Heart right ventricle (tissue), 16 donors: ENCODE measurements at regions not wholly inside any gene's neighbourhood (a gene's known extent, or its start where the extent isn't known, plus 50 kb on each side); places are given as distances from the start of the nearest gene placed in this dataset.

Experiments
- ATAC-seq, 8 donors: fragments of 200-7000 bp; cut with Tn5 transposase; one replicate each; pipeline ENCODE4 v1.9.1; 2020; ENCODE audit warnings: mild to moderate bottlenecking in 8 of 8, moderate library complexity in 8 of 8, moderate number of reproducible peaks in 1 of 8
- DNase-seq, 2 donors: peaks; one replicate each; pipeline ENCODE4 v3.0.0-alpha.2; 2020
- H3K27ac ChIP-seq, 10 donors: fragments of 200-600 bp; sonication (generic) in 2 of 10; one replicate each; pipeline versions ENCODE4 v1.5.0 to v1.8.0; 2020 to 2022; ENCODE audit warnings: mild to moderate bottlenecking in 3 of 10
- H3K27me3 ChIP-seq, 7 donors: fragments of 200-600 bp; one replicate each; pipeline ENCODE4 v1.8.0; 2021 to 2022; ENCODE audit warnings: mild to moderate bottlenecking in 2 of 7
- H3K36me3 ChIP-seq, 9 donors: fragments of 200-600 bp; sonication (generic) in 1 of 9; one replicate each; pipeline versions ENCODE4 v1.5.0 to v1.8.0; 2020 to 2022; ENCODE audit warnings: mild to moderate bottlenecking in 2 of 9
- H3K4me1 ChIP-seq, 9 donors: fragments of 200-600 bp; sonication (generic) in 1 of 9; one replicate each; pipeline versions ENCODE4 v1.5.0 to v1.8.0; 2020 to 2022; ENCODE audit warnings: mild to moderate bottlenecking in 4 of 9
- H3K4me3 ChIP-seq, 10 donors: fragments of 200-600 bp; sonication (generic) in 2 of 10; one replicate each; pipeline versions ENCODE4 v1.5.0 to v1.8.0; 2020 to 2022; ENCODE audit warnings: mild to moderate bottlenecking in 7 of 10, moderate library complexity in 2 of 10
- H3K9me3 ChIP-seq, 11 donors: fragments of 200-600 bp in 10 of 11; sonication (generic) in 2 of 11; one replicate each; pipeline versions ENCODE4 v1.5.0 to v1.8.0; 2013 to 2022; ENCODE audit warnings: mild to moderate bottlenecking in 2 of 11, control low read depth in 1 of 11, moderate library complexity in 1 of 11
- WGBS, 2 donors: extraction: QIAGEN DNeasy Blood & Tissue Kit; methylation state at CpG; one replicate each; pipeline ENCODE4 v1.1.7; 2013; ENCODE audit warnings: inconsistent platforms in 1 of 2; 5-methylcytosine and 5-hydroxymethylcytosine counted together
- intact Hi-C, 10 donors: fragments of 100-400 bp; cut with DNase I; formaldehyde crosslinking; loops; one replicate each; pipeline versions ENCODE4 v1.11.1 to v1.14.2; 2022
- TF ChIP-seq, protein P1 (sequence below), 9 donors: fragments of 200-600 bp; sonication (generic) in 2 of 9; IDR thresholded peaks; one replicate each; pipeline versions ENCODE4 v1.5.0 to v1.8.0; 2021 to 2022; ENCODE audit warnings: antibody characterized with exemption in 9 of 9, mild to moderate bottlenecking in 5 of 9, moderate library complexity in 1 of 9
- donor health status: Arrhythmogenic right ventricular cardiomyopathy.
- donor health status: ischemic (EF 13 %, LVEDD 7.1; RV severe dilation, severe dysfunction).
- donor health status: healthy with polysubstance abuse.
- donor health status: DM: no; HTN: yes; CAD: no.
- donor health status: DM: no; HTN: no; CAD: no.
- donor health status: ischemic (EF 25% LVEDD 6.9; RV normal size, moderate dysfunction).
- donor health status: ischemic (EF 25% LVEDD 5.7; RV mildly dilated, moderate dysfunction).
- donor health status: healthy.
- donor health status: DM: yes; HTN: yes; CAD: no.
- donor health status: Ischemic cardiomyopathy.
- donor health status: ischemic (EF 35%, LVEDD 5.7; RV mildly dilated, moderate dysfunction).
- donor health status: nonischemic (EF 11% LVEDD 7.7; RV severe dilation, severe dysfunction).
- donor health status: DM: yes; HTN: yes; CAD: no.
- donor health status: PGD.
- donor health status: ischemic (EF 29% LVEDD 5.4; RV normal size, mild dysfunction).
- donor health status: nonischemic (EF 23%, LVEDD 6.1; RV moderate dilation, normal function).

DNA sequence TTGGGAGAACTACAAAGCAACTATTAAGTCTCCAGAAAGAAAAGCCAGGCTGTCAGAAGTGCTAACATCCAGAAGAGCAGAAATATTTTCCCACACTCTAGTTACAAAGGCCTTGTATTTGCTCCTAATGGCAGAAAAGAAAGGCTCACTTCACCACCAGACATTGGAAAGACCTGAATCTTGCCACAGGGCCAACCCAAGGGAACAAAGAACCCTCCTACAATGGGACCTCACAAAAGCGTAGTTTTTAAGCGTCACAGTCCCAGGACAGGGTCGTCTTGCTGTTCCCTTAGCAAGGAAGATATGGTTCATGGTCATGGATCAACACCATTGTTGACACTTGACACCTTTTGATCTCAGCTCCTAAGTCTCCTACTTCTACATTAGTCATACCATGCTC, 119.1 kb downstream of the RPS29 start:
- Histone ChIP-seq H3K4me3 (no peak overlapping the region), H3K4me1 (no peaks in the 10 kb centered on the region), H3K27ac (no peak overlapping the region), H3K36me3 (no peaks in the 10 kb centered on the region), H3K9me3 (peaks cover 0 to 4% (median 0%) of the 10 kb centered on the region in 11 donors), H3K27me3 (peaks cover 0 to 18% (median 0%) of the 10 kb centered on the region in 7 donors)
- no peak for DNase-seq
- intact Hi-C loops, result no loop called here
- no peak for ATAC-seq
- TF ChIP-seq, protein P1, sequence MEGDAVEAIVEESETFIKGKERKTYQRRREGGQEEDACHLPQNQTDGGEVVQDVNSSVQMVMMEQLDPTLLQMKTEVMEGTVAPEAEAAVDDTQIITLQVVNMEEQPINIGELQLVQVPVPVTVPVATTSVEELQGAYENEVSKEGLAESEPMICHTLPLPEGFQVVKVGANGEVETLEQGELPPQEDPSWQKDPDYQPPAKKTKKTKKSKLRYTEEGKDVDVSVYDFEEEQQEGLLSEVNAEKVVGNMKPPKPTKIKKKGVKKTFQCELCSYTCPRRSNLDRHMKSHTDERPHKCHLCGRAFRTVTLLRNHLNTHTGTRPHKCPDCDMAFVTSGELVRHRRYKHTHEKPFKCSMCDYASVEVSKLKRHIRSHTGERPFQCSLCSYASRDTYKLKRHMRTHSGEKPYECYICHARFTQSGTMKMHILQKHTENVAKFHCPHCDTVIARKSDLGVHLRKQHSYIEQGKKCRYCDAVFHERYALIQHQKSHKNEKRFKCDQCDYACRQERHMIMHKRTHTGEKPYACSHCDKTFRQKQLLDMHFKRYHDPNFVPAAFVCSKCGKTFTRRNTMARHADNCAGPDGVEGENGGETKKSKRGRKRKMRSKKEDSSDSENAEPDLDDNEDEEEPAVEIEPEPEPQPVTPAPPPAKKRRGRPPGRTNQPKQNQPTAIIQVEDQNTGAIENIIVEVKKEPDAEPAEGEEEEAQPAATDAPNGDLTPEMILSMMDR (IDR thresholded peaks at IDR 0.05), result no peak
- 90 to 91% methylated on average over 3 of the region's 3 CpGs for WGBS, 2 donors

DNA sequence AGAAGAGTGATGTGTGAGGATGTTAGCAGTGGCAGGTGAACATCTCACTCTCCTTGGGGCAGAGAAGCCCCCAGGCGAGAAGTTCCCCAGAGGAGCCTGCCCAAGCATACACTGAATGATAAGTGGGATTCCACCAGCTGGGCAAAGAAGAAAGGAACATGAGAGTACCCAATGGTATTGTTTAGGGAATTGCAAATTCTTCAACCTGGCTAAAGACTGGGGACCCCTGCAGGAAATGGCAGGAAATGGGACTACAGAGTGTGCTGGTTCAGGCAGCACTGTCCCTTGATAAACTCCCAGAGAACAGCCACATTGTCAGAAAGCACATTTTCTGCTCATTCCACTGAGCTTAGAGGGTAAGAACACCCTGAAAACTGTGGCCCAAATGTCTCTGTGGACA, 121.3 kb downstream of the RPS29 start:
- ATAC-seq (no peak), DNase-seq (no peak)
- Histone ChIP-seq H3K27me3 (peaks cover 0 to 27% (median 0%) of the 10 kb centered on the region in 7 donors), H3K36me3 (no peaks in the 10 kb centered on the region), H3K9me3 (peaks cover 0 to 4% (median 0%) of the 10 kb centered on the region in 11 donors), H3K27ac (no peak overlapping the region), H3K4me1 (no peaks in the 10 kb centered on the region), H3K4me3 (no peak overlapping the region)
- TF ChIP-seq, protein P1 (IDR thresholded peaks at IDR 0.05), result no peak
- WGBS, 2 donors, result 89 to 95% methylated on average over 1 of the region's 1 CpG
- intact Hi-C loops, result loop anchor here in 1 of 10 donors (5.0 kb wide), 1 partner anchor 32 kb away; no protein-coding TSS in a partner anchor

DNA sequence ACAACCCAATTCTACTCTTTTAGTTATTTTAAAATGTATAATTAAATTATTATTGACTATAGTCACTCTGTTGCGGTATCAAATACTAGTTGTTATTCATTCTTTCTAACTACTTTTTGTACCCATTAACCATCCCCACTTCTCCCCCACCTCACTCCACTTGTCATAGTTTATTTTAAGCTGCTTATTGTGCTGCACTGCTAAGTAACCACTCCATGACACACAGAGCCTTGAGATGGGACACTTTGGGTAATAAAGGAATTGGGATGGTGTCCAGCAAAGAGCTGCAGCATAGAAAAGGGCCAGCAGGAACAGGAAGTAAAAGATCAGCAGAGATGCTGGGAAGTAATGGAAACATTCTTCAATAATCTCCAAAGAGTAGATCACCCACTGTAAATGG, 123.0 kb downstream of the RPS29 start:
- TF ChIP-seq, protein P1 (IDR thresholded peaks at IDR 0.05), result no peak
- no peaks in the 10 kb centered on the region for H3K4me1 ChIP-seq
- no peaks in the 10 kb centered on the region for H3K9me3 ChIP-seq
- H3K27ac ChIP-seq, result no peak overlapping the region
- peaks cover 0 to 28% (median 5%) of the 10 kb centered on the region in 7 donors for H3K27me3 ChIP-seq
- DNase-seq, result no peak
- no peaks in the 10 kb centered on the region for H3K36me3 ChIP-seq
- WGBS, 2 donors, result 92 to 94% methylated on average over 1 of the region's 1 CpG
- no peak overlapping the region for H3K4me3 ChIP-seq
- intact Hi-C loops, result loop anchor here in 1 of 10 donors (5.0 kb wide), 1 partner anchor 34 kb away; no protein-coding TSS in a partner anchor
- peak in 2 of 8 donors; percentile 53 to 80 for ATAC-seq

DNA sequence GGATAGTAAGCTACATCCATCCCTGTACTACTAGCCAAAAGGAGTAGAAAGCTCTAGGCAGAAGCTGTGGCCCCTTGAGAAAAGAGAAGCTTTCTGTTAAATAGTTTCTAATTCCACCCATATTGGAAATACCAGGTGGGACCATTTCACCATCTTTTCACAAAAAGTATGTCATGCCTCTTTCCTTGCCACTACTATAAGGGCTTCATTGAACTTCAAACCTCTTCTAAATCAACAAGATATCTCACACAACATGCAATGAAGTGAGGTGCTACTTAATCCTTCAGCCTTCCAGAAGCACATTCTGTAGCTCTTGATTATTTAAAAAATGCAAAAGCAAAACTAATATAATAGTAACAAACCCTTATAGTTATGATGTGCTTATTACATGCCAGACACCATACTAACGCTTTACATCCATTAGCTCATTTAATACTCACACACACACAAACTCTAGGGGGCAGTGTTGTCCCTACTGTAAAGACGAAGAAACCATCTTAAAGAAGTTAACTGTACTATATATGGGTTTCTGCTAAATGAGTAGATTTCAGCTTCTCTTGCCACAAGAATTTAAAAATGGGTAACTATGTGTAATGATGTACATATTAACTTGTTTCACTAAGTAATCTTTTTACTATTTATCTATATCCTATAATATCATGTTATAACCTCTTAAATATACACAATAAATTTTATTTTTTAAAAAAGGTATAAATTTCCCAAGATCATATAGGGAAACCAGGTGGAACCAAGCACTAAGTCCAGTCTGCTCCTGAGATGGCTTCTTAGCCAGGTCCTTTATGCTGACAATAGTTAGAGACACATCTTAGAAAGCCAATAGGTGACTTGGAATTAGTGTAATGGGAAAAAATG, 124.4 kb downstream of the RPS29 start:
- TF ChIP-seq, protein P1 (IDR thresholded peaks at IDR 0.05), result peak; percentile 22 to 72 (median 58)
- Histone ChIP-seq H3K4me1 (no peaks in the 10 kb centered on the region), H3K9me3 (no peaks in the 10 kb centered on the region), H3K27ac (no peak overlapping the region), H3K4me3 (no peak overlapping the region), H3K36me3 (no peaks in the 10 kb centered on the region), H3K27me3 (peaks cover 0 to 20% (median 5%) of the 10 kb centered on the region in 7 donors)
- DNase-seq (peak in 1 of 2 donors; percentile 31), ATAC-seq (no peak)
- intact Hi-C loops, result loop anchor here in 1 of 10 donors (5.0 kb wide), 1 partner anchor 36 kb away; no protein-coding TSS in a partner anchor
- 6 to 7% methylated on average over 2 of the region's 2 CpGs for WGBS, 2 donors
